IMR-90 (cell line): ENCODE measurements at regions not wholly inside any gene's neighbourhood (a gene's known extent, or its start where the extent isn't known, plus 50 kb on each side); places are given as distances from the start of the nearest gene placed in this dataset.

Experiments
- ATAC-seq: fragments of 200-7000 bp; cut with Tn5 transposase; 2 replicates; pipeline ENCODE4 v1.9.1; 2020; ENCODE audit warnings: low read depth, mild to moderate bottlenecking, moderate library complexity
- BruUV-seq: library from RNA; stranded (reverse); fragments of 400-500 nt; replicated peaks from 2 replicates; lab custom pipeline; 2021; lab: Mats Ljungman, UMichigan
- CTCF ChIA-PET: fragments of 300-600 bp; formaldehyde crosslinking; extraction: SDS; loops from one replicate; lab custom pipeline; 2021; ENCODE audit warnings: antibody characterized with exemption; lab: Yijun Ruan, JAX
- POLR2A ChIA-PET: fragments of 300-600 bp; sonication (Branson Sonifier 250); formaldehyde crosslinking; loops from one replicate; lab custom pipeline; 2022; ENCODE audit warnings: antibody characterized with exemption; ENCODE audit not compliant: unreplicated experiment; lab: Charles Lee
- DNase-seq: peaks from one replicate; pipeline ENCODE4 v3.0.0; 2013
- H2AFZ ChIP-seq: replicated peaks from 2 replicates; pipeline ENCODE3; 2013; ENCODE audit warnings: low read length, mild to moderate bottlenecking; ENCODE audit not compliant: poor library complexity
- H2AK5ac ChIP-seq: 2 replicates; pipeline ENCODE4 v1.6.1; 2013; ENCODE audit warnings: low read depth, low read length, inconsistent platforms
- H2AK9ac ChIP-seq: replicated peaks from 2 replicates; pipeline ENCODE3; 2013; ENCODE audit warnings: mild to moderate bottlenecking, low read depth, low read length, moderate library complexity; ENCODE audit not compliant: poor library complexity
- H2BK120ac ChIP-seq: 2 replicates; pipeline ENCODE4 v1.6.1; 2013; ENCODE audit warnings: low read depth, low read length, inconsistent platforms
- H2BK15ac ChIP-seq: 3 replicates; pipeline ENCODE4 v1.6.1; 2013; ENCODE audit warnings: low read depth, low read length, inconsistent platforms
- H2BK20ac ChIP-seq: 2 replicates; pipeline ENCODE4 v1.6.1; 2013; ENCODE audit warnings: low read depth, mild to moderate bottlenecking, inconsistent platforms, low read length, moderate library complexity
- H2BK5ac ChIP-seq: 2 replicates; pipeline ENCODE4 v1.6.1; 2013; ENCODE audit warnings: mild to moderate bottlenecking, low read depth, low read length, inconsistent platforms; ENCODE audit not compliant: poor library complexity, severe bottlenecking
- H3K14ac ChIP-seq: replicated peaks from 2 replicates; pipeline ENCODE4 v1.6.1; 2013; ENCODE audit warnings: low read depth, low read length, inconsistent platforms
- H3K18ac ChIP-seq: 2 replicates; pipeline ENCODE4 v1.6.1; 2013; ENCODE audit warnings: low read depth, low read length, control low read depth
- H3K23ac ChIP-seq: 2 replicates; pipeline ENCODE4 v1.6.1; 2013; ENCODE audit warnings: low read depth, low read length, inconsistent platforms
- H3K27ac ChIP-seq: 2 replicates; pipeline ENCODE4 v1.5.1; 2013; ENCODE audit warnings: mild to moderate bottlenecking, control low read depth, low read length; ENCODE audit not compliant: insufficient read depth
- H3K27me3 ChIP-seq: 2 replicates; pipeline ENCODE4 v1.6.1; 2013; ENCODE audit warnings: low read length; ENCODE audit not compliant: control insufficient read depth, insufficient read depth
- H3K36me3 ChIP-seq: 2 replicates; pipeline ENCODE4 v1.6.1; 2013; ENCODE audit warnings: low read length, mixed read lengths; ENCODE audit not compliant: control insufficient read depth, insufficient read depth
- H3K4ac ChIP-seq: 2 replicates; pipeline ENCODE4 v1.6.1; 2013; ENCODE audit warnings: low read depth, low read length, inconsistent platforms
- H3K4me1 ChIP-seq: 2 replicates; pipeline ENCODE4 v1.6.1; 2013; ENCODE audit warnings: low read length, mixed read lengths; ENCODE audit not compliant: control insufficient read depth, insufficient read depth
- H3K4me2 ChIP-seq: 2 replicates; pipeline ENCODE4 v1.6.1; 2013; ENCODE audit warnings: low read depth, mild to moderate bottlenecking, control low read depth, low read length, moderate library complexity
- H3K4me3 ChIP-seq: 2 replicates; pipeline ENCODE4 v1.5.1; 2013; ENCODE audit warnings: low read depth, mild to moderate bottlenecking, control low read depth, low read length, moderate library complexity; ENCODE audit not compliant: insufficient read depth
- H3K56ac ChIP-seq: 2 replicates; pipeline ENCODE4 v1.6.1; 2013; ENCODE audit warnings: low read length, inconsistent platforms; ENCODE audit not compliant: insufficient read depth; ENCODE audit errors: extremely low read depth
- H3K79me1 ChIP-seq, 2 experiments: 2 replicates each; pipeline ENCODE4 v1.6.1; 2013; ENCODE audit warnings: low read length in 2 of 2, inconsistent platforms in 1 of 2, low read depth in 1 of 2
- H3K9ac ChIP-seq: 2 replicates; pipeline ENCODE4 v1.6.1; 2013; ENCODE audit warnings: low read depth, low read length, control low read depth
- H3K9me1 ChIP-seq: 2 replicates; pipeline ENCODE4 v1.6.1; 2013; ENCODE audit warnings: low read length, inconsistent platforms; ENCODE audit not compliant: insufficient read depth
- H3K9me3 ChIP-seq: 2 replicates; pipeline ENCODE4 v1.6.1; 2013; ENCODE audit warnings: low read length; ENCODE audit not compliant: control insufficient read depth, insufficient read depth
- H4K20me1 ChIP-seq: 2 replicates; pipeline ENCODE4 v1.6.1; 2013; ENCODE audit warnings: low read length, inconsistent platforms; ENCODE audit not compliant: insufficient read depth
- H4K5ac ChIP-seq: 2 replicates; pipeline ENCODE4 v1.6.1; 2013; ENCODE audit warnings: mild to moderate bottlenecking, low read depth, low read length, control low read depth
- H4K8ac ChIP-seq, 2 experiments: 2 replicates each; pipeline ENCODE4 v1.6.1; 2013; ENCODE audit warnings: low read depth in 2 of 2, low read length in 2 of 2, control low read depth in 1 of 2, inconsistent platforms in 1 of 2
- H4K91ac ChIP-seq: 2 replicates; pipeline ENCODE4 v1.6.1; 2013; ENCODE audit warnings: low read depth, low read length, inconsistent platforms; ENCODE audit not compliant: insufficient read depth
- BHLHE40 ChIP-seq: fragments of 150-350 bp; IDR thresholded peaks from 2 replicates; pipeline ENCODE4 v1.6.1; 2016; ENCODE audit warnings: mild to moderate bottlenecking, low read depth, low read length
- CEBPB ChIP-seq: IDR thresholded peaks from 2 replicates; pipeline ENCODE4 v1.6.1; 2012; ENCODE audit warnings: low read depth, low read length, improper control_type of control experiment
- CHD1 ChIP-seq: IDR thresholded peaks from 2 replicates; pipeline ENCODE4 v1.6.1; 2012; ENCODE audit warnings: low read depth, low read length, improper control_type of control experiment
- POLR2A ChIP-seq: IDR thresholded peaks from 2 replicates; pipeline ENCODE4 v1.6.1; 2012; ENCODE audit warnings: mild to moderate bottlenecking, low read depth, low read length
- RAD21 ChIP-seq: IDR thresholded peaks from 2 replicates; pipeline ENCODE4 v1.6.1; 2012; ENCODE audit warnings: low read length, improper control_type of control experiment
- RCOR1 ChIP-seq: IDR thresholded peaks from 2 replicates; pipeline ENCODE4 v1.6.1; 2012; ENCODE audit warnings: mild to moderate bottlenecking, low read length, improper control_type of control experiment; ENCODE audit not compliant: insufficient replicate concordance
- RFX5 ChIP-seq: IDR thresholded peaks from 2 replicates; pipeline ENCODE4 v1.8.0; 2012; ENCODE audit warnings: low read depth, mild to moderate bottlenecking, low read length, moderate library complexity
- SMC3 ChIP-seq: fragments of 150-350 bp; IDR thresholded peaks from 2 replicates; pipeline ENCODE4 v1.6.1; 2016; ENCODE audit warnings: low read depth, mild to moderate bottlenecking, antibody characterized with exemption, low read length, moderate library complexity
- WGBS, 2 experiments: methylation state at CpG; one replicate each; pipeline versions ENCODE4 v1.1.5 to v1.1.7; 2013; ENCODE audit warnings: missing lambda C conversion rate in 2 of 2; ENCODE audit not compliant: insufficient read length in 1 of 2; ENCODE audit errors: extremely low coverage in 2 of 2; 5-methylcytosine and 5-hydroxymethylcytosine counted together
- dilution Hi-C: fragments of 300-500 bp; cut with HindIII; formaldehyde crosslinking; loops from one replicate; pipeline ENCODE4 v1.14.3; 2018; ENCODE audit warnings: low sequenced_read_pairs; ENCODE audit not compliant: unreplicated experiment
- in situ Hi-C: fragments of 300-500 bp; cut with MboI; formaldehyde crosslinking; loops from 3 replicates; pipeline ENCODE4 v1.14.3; 2019; ENCODE audit warnings: low sequenced_read_pairs, inconsistent platforms, mixed read lengths
- intact Hi-C: fragments of 100-400 bp; cut with micrococcal nuclease; formaldehyde crosslinking; loops from 2 replicates; pipeline ENCODE4 v1.10.0; 2022
- TF ChIP-seq, protein P1 (sequence below): fragments of 150-350 bp; IDR thresholded peaks from 2 replicates; pipeline ENCODE4 v1.6.1; 2016; ENCODE audit warnings: low read depth, mild to moderate bottlenecking, low read length, moderate library complexity, borderline replicate concordance
- TF ChIP-seq, protein P2 (sequence below): conservative IDR thresholded peaks from 2 replicates; pipeline ENCODE4 v1.5.1; 2012; ENCODE audit warnings: mild to moderate bottlenecking, low read depth, low read length, improper control_type of control experiment

DNA sequence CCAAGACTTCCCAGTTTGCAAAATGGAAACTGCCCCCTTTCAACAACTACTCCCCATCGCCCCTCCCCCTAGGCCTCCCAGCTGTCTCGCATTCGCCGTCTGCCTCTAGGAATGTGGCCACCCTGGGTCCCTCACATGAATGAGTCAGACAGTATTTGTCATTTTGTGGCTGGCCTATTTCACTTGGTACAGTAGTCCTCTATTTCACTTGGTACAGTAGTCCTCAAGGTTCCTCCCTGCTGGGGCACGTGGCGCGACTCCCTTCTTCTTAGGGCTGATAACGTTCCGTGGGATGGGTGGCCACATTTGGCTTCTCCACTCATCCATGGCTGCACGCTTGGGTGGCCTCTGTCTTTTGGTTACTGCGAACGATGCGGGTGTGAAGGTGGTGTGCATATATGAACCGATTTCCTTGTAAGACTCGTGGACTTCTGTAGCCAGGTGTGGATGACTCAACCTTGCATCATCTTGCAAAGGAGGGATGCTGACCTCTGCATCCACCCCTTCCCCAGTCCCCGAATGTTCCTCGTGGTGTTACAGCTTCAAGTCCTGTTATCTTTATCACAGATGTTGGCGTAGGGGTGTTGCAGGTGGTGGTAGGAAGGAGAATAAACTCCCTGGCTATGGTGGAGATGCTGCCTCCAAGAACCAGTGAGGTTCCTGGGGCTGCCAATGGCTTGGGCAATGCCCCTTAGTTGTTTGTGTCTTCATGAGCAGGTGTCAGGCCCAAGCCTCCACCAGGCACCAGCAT lies 112.1 kb upstream of the SOX1 start:
- no peaks in the 10 kb centered on the region for H3K27me3 ChIP-seq
- H4K8ac ChIP-seq, result no peak overlapping the region
- no peak overlapping the region for H2BK120ac ChIP-seq
- no peaks in the 10 kb centered on the region for H3K9me1 ChIP-seq
- H3K79me1 ChIP-seq, result no peaks in the 10 kb centered on the region
- intact Hi-C loops (no loop called here), in situ Hi-C loops (no loop called here), dilution Hi-C loops (no loop called here)
- H4K5ac ChIP-seq, result no peak overlapping the region
- BruUV-seq, result no TSS peak
- no peak overlapping the region for H3K14ac ChIP-seq
- H3K9me3 ChIP-seq, result peaks cover 51% of the 10 kb centered on the region
- no peaks in the 10 kb centered on the region for H3K36me3 ChIP-seq
- no peak overlapping the region for H3K4me2 ChIP-seq
- H3K4me1 ChIP-seq, result no peaks in the 10 kb centered on the region
- no peak overlapping the region for H3K56ac ChIP-seq
- no peak overlapping the region for H2BK20ac ChIP-seq
- no peak overlapping the region for H2AFZ ChIP-seq
- no peak overlapping the region for H4K91ac ChIP-seq
- ChIA-PET POLR2A (no interaction called here), CTCF (no interaction called here)
- no peak overlapping the region for H3K4ac ChIP-seq
- DNase-seq (no peak), ATAC-seq (no peak)
- no peak overlapping the region for H2AK9ac ChIP-seq
- H2BK5ac ChIP-seq, result no peak overlapping the region
- no peak overlapping the region for H3K18ac ChIP-seq
- no peak overlapping the region for H2AK5ac ChIP-seq
- H2BK15ac ChIP-seq, result no peak overlapping the region
- no peak overlapping the region for H3K27ac ChIP-seq
- H3K23ac ChIP-seq, result no peak overlapping the region
- no CpG with 5 or more reads among the region's 18 CpGs for WGBS, 2 experiments
- TF ChIP-seq, protein P1, sequence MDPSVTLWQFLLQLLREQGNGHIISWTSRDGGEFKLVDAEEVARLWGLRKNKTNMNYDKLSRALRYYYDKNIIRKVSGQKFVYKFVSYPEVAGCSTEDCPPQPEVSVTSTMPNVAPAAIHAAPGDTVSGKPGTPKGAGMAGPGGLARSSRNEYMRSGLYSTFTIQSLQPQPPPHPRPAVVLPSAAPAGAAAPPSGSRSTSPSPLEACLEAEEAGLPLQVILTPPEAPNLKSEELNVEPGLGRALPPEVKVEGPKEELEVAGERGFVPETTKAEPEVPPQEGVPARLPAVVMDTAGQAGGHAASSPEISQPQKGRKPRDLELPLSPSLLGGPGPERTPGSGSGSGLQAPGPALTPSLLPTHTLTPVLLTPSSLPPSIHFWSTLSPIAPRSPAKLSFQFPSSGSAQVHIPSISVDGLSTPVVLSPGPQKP, result no peak
- TF ChIP-seq, protein P2, sequence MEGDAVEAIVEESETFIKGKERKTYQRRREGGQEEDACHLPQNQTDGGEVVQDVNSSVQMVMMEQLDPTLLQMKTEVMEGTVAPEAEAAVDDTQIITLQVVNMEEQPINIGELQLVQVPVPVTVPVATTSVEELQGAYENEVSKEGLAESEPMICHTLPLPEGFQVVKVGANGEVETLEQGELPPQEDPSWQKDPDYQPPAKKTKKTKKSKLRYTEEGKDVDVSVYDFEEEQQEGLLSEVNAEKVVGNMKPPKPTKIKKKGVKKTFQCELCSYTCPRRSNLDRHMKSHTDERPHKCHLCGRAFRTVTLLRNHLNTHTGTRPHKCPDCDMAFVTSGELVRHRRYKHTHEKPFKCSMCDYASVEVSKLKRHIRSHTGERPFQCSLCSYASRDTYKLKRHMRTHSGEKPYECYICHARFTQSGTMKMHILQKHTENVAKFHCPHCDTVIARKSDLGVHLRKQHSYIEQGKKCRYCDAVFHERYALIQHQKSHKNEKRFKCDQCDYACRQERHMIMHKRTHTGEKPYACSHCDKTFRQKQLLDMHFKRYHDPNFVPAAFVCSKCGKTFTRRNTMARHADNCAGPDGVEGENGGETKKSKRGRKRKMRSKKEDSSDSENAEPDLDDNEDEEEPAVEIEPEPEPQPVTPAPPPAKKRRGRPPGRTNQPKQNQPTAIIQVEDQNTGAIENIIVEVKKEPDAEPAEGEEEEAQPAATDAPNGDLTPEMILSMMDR, result no peak
- no peak for TF ChIP-seq CHD1
- TF ChIP-seq CEBPB, result no peak
- TF ChIP-seq RCOR1, result no peak
- TF ChIP-seq SMC3, result no peak
- no peak for TF ChIP-seq POLR2A
- TF ChIP-seq RFX5, result no peak
- TF ChIP-seq BHLHE40, result no peak
- no peak for TF ChIP-seq RAD21
- H3K4me3 ChIP-seq, result no peak overlapping the region
- H3K9ac ChIP-seq, result no peak overlapping the region
- no peaks in the 10 kb centered on the region; the same call in 1 of the 2 replicates for H4K20me1 ChIP-seq
